B cell (primary cell): ENCODE measurements at regions not wholly inside any gene's neighbourhood (a gene's known extent, or its start where the extent isn't known, plus 50 kb on each side); places are given as distances from the start of the nearest gene placed in this dataset.

Source experiments
- ATAC-seq: fragments of 200-7000 bp; cut with Tn5 transposase; one replicate; pipeline ENCODE4 v1.10.0; 2021; ENCODE audit warnings: low read depth, mild to moderate bottlenecking, moderate number of reproducible peaks, moderate library complexity
- CTCF ChIA-PET: fragments of 350-600 bp; sonication (Branson Sonifier 250); formaldehyde crosslinking; loops from one replicate; lab custom pipeline; 2021; ENCODE audit warnings: antibody characterized with exemption, inconsistent platforms; lab: Charles Lee
- POLR2A ChIA-PET: fragments of 350-600 bp; sonication (Branson Sonifier 250); formaldehyde crosslinking; loops from one replicate; lab custom pipeline; 2021; ENCODE audit warnings: antibody characterized with exemption; lab: Charles Lee
- DNase-seq: peaks from one replicate; pipeline ENCODE4 v3.0.0; 2013
- H2AFZ ChIP-seq: 2 replicates; pipeline ENCODE4 v1.6.1; 2012; ENCODE audit warnings: mild to moderate bottlenecking, low read depth, low read length; ENCODE audit not compliant: insufficient read depth, poor library complexity, severe bottlenecking
- H3K27ac ChIP-seq, 2 donors: 1 replicate in 1 of 2; 2 replicates in 1 of 2; pipeline ENCODE4 v1.5.1; 2012 to 2013; ENCODE audit warnings: low read length in 2 of 2, mild to moderate bottlenecking in 2 of 2, moderate library complexity in 1 of 2
- H3K27me3 ChIP-seq, 4 experiments: fragments of 200-600 bp in 1 of 4; sonication (generic) in 1 of 4; replicated peaks in 1 of 4; 1 replicate in 2 of 4; 2 replicates in 2 of 4; pipeline versions ENCODE4 v1.6.1 to v1.7.0; 2013 to 2016; ENCODE audit warnings: low read length in 3 of 4, mild to moderate bottlenecking in 2 of 4, mixed read lengths in 1 of 4, moderate library complexity in 1 of 4; ENCODE audit not compliant: insufficient read depth in 4 of 4, control insufficient read depth in 3 of 4; ENCODE audit errors: control extremely low read depth in 1 of 4
- H3K36me3 ChIP-seq, 2 experiments: replicated peaks in 1 of 2; 1 replicate in 1 of 2; 2 replicates in 1 of 2; pipeline versions ENCODE4 v1.6.1 to v1.7.1; 2013; ENCODE audit warnings: low read length in 1 of 2; ENCODE audit not compliant: insufficient read depth in 2 of 2, control insufficient read depth in 1 of 2; ENCODE audit errors: control extremely low read depth in 1 of 2, extremely low read depth in 1 of 2
- H3K4me1 ChIP-seq, 2 donors: fragments of 200-600 bp in 1 of 2; sonication (generic) in 1 of 2; 1 replicate in 1 of 2; 2 replicates in 1 of 2; pipeline versions ENCODE4 v1.5.1 to v1.6.1; 2013 to 2017; ENCODE audit warnings: low read length in 2 of 2; ENCODE audit not compliant: control insufficient read depth in 2 of 2, insufficient read depth in 2 of 2
- H3K4me2 ChIP-seq: replicated peaks from 2 replicates; pipeline ENCODE3; 2012; ENCODE audit warnings: mild to moderate bottlenecking, low read depth, low read length; ENCODE audit not compliant: poor library complexity, severe bottlenecking
- H3K4me3 ChIP-seq, 5 experiments: fragments of 200-600 bp in 1 of 5; sonication (generic) in 1 of 5; 1 replicate in 3 of 5; 2 replicates in 2 of 5; pipeline versions ENCODE4 v1.5.1 to v1.7.0; 2011 to 2016; ENCODE audit warnings: low read length in 4 of 5, mild to moderate bottlenecking in 4 of 5, low read depth in 2 of 5, control low read depth in 1 of 5, moderate library complexity in 1 of 5; ENCODE audit not compliant: insufficient read depth in 1 of 5; ENCODE audit errors: control extremely low read depth in 1 of 5, extremely low read depth in 1 of 5
- H3K79me2 ChIP-seq: fragments of 200-600 bp; sonication (generic); one replicate; pipeline ENCODE4 v1.6.0; 2016; ENCODE audit warnings: low read length; ENCODE audit not compliant: control insufficient read depth, insufficient read depth
- H3K9ac ChIP-seq: fragments of 200-600 bp; sonication (generic); 2 replicates; pipeline ENCODE4 v1.6.1; 2017; ENCODE audit warnings: mild to moderate bottlenecking, low read length, moderate library complexity
- H3K9me3 ChIP-seq, 3 donors: one replicate each; pipeline versions ENCODE4 v1.6.1 to v1.7.1; 2013; ENCODE audit warnings: low read length in 2 of 3; ENCODE audit not compliant: control insufficient read depth in 2 of 3, insufficient read depth in 1 of 3; ENCODE audit errors: control extremely low read depth in 1 of 3
- H4K20me1 ChIP-seq: 2 replicates; pipeline ENCODE4 v1.6.0; 2012; ENCODE audit warnings: mild to moderate bottlenecking, low read length; ENCODE audit not compliant: insufficient read depth, control insufficient read depth, poor library complexity, severe bottlenecking
- H3K27ac Mint-ChIP-seq: one replicate; pipeline ENCODE4 v1.8.0; 2021; ENCODE audit warnings: mixed read lengths
- H3K27me3 Mint-ChIP-seq: one replicate; pipeline ENCODE4 v1.8.0; 2021; ENCODE audit warnings: mixed read lengths
- H3K4me1 Mint-ChIP-seq: one replicate; pipeline ENCODE4 v1.8.0; 2021; ENCODE audit warnings: mixed read lengths
- H3K4me3 Mint-ChIP-seq: one replicate; pipeline ENCODE4 v1.8.0; 2021; ENCODE audit warnings: mixed read lengths
- H3K9me3 Mint-ChIP-seq: one replicate; pipeline ENCODE4 v1.8.0; 2022; ENCODE audit warnings: mixed read lengths; ENCODE audit not compliant: insufficient read depth
- CTCF ChIP-seq: fragments of 200-600 bp; IDR thresholded peaks from one replicate; pipeline ENCODE4 v1.8.0; 2022; ENCODE audit warnings: antibody characterized with exemption, mild to moderate bottlenecking
- EZH2 ChIP-seq: IDR thresholded peaks from 2 replicates; pipeline ENCODE4 v1.6.1; 2012; ENCODE audit warnings: borderline replicate concordance, low read depth, mild to moderate bottlenecking, moderate library complexity, low read length; ENCODE audit not compliant: insufficient read depth, poor library complexity, severe bottlenecking
- WGBS: methylation state at CpG from one replicate; pipeline ENCODE4 v1.1.5; 2013; ENCODE audit warnings: missing lambda C conversion rate; ENCODE audit not compliant: insufficient coverage; 5-methylcytosine and 5-hydroxymethylcytosine counted together
- intact Hi-C: fragments of 100-400 bp; cut with micrococcal nuclease; formaldehyde crosslinking; loops from one replicate; pipeline ENCODE4 v1.10.0; 2022

GRCh38 chr13:60788156-60788829 lies 391.3 kb downstream of the TDRD3 start:
- no peak overlapping the region for H3K27ac ChIP-seq
- Mint-ChIP-seq H3K4me1 (no peaks in the 10 kb centered on the region), H3K27me3 (no peaks in the 10 kb centered on the region), H3K27ac (no peak overlapping the region), H3K9me3 (no peaks in the 10 kb centered on the region), H3K4me3 (no peak overlapping the region)
- no peak overlapping the region for H3K4me3 ChIP-seq
- H3K27me3 ChIP-seq = no peaks in the 10 kb centered on the region
- no peaks in the 10 kb centered on the region for H4K20me1 ChIP-seq
- H3K79me2 ChIP-seq = no peaks in the 10 kb centered on the region
- CTCF ChIA-PET = no interaction called here
- POLR2A ChIA-PET = no interaction called here
- no peaks in the 10 kb centered on the region for H3K4me1 ChIP-seq
- no peak overlapping the region for H2AFZ ChIP-seq
- no peak for ATAC-seq
- no peaks in the 10 kb centered on the region for H3K9me3 ChIP-seq
- intact Hi-C loops = no loop called here
- H3K9ac ChIP-seq = no peak overlapping the region
- H3K36me3 ChIP-seq = no peaks in the 10 kb centered on the region
- TF ChIP-seq CTCF = no peak
- no peak for TF ChIP-seq EZH2
- H3K4me2 ChIP-seq = no peak overlapping the region
- no CpG with 5 or more reads among the region's 3 CpGs for WGBS
- DNase-seq = no peak

GRCh38 chr13:60787083-60787482 lies 390.1 kb downstream of the TDRD3 start:
- Histone ChIP-seq H3K27ac (no peak overlapping the region), H4K20me1 (no peaks in the 10 kb centered on the region), H3K4me3 (no peak overlapping the region), H3K79me2 (no peaks in the 10 kb centered on the region), H3K4me1 (no peaks in the 10 kb centered on the region), H3K4me2 (no peak overlapping the region), H3K9me3 (peaks cover 0 to 4% (median 0%) of the 10 kb centered on the region in 3 donors), H3K27me3 (no peaks in the 10 kb centered on the region), H2AFZ (no peak overlapping the region), H3K9ac (no peak overlapping the region), H3K36me3 (no peaks in the 10 kb centered on the region)
- Mint-ChIP-seq H3K27me3 (no peaks in the 10 kb centered on the region), H3K9me3 (no peaks in the 10 kb centered on the region), H3K27ac (no peak overlapping the region), H3K4me3 (no peak overlapping the region), H3K4me1 (no peaks in the 10 kb centered on the region)
- CTCF ChIA-PET = no interaction called here
- DNase-seq = no peak
- no peak for ATAC-seq
- intact Hi-C loops = no loop called here
- TF ChIP-seq EZH2 = no peak
- no peak for TF ChIP-seq CTCF
- POLR2A ChIA-PET = no interaction called here
